ENCODE measurements at regions not wholly inside any gene's neighbourhood (a gene's known extent, or its start where the extent isn't known, plus 50 kb on each side); places are given as distances from the start of the nearest gene placed in this dataset.

GRCh38 chr2:18401471-18401870 is 159.0 kb downstream of the RDH14 start:
- DNase-seq (ENCODE audit: low spot score): no peak
- in situ Hi-C loops (cut with MboI; ENCODE audit: low sequenced_read_pairs, unreplicated experiment): no loop called here

DNA sequence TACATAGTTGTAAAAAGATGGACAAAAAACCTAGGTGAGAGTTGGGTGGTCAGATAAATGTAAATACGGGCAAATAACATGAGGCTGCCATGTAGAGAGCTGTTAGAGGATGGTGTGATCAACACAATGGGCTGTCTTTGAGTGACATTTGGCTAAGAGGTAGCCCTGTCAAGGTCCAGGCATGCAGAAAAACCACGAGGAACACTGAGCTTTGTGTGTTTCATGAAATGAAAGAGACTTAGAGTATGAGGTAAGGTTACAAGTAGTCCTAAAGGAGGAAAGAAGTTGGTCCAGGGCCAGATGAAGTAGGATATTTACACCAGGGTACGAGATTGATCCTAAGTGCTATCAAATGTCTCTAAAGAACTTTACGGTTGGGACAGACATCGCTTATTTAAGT is 160.9 kb downstream of the RDH14 start:
- TF ChIP-seq, protein P1, sequence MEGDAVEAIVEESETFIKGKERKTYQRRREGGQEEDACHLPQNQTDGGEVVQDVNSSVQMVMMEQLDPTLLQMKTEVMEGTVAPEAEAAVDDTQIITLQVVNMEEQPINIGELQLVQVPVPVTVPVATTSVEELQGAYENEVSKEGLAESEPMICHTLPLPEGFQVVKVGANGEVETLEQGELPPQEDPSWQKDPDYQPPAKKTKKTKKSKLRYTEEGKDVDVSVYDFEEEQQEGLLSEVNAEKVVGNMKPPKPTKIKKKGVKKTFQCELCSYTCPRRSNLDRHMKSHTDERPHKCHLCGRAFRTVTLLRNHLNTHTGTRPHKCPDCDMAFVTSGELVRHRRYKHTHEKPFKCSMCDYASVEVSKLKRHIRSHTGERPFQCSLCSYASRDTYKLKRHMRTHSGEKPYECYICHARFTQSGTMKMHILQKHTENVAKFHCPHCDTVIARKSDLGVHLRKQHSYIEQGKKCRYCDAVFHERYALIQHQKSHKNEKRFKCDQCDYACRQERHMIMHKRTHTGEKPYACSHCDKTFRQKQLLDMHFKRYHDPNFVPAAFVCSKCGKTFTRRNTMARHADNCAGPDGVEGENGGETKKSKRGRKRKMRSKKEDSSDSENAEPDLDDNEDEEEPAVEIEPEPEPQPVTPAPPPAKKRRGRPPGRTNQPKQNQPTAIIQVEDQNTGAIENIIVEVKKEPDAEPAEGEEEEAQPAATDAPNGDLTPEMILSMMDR (IDR thresholded peaks at IDR 0.05; ENCODE audit: borderline replicate concordance, control extremely low read depth, extremely low read depth, insufficient read depth, missing control alignments): no peak
- in situ Hi-C loops (cut with MboI; ENCODE audit: low sequenced_read_pairs, unreplicated experiment): loop anchor here (25.0 kb wide), 1 partner anchor 537 kb away; no protein-coding TSS in a partner anchor
- no peak for DNase-seq (ENCODE audit: low spot score)

More at GRCh38 chr2:18401471-18401870, 159.0 kb downstream of the RDH14 start:
- TF ChIP-seq, protein P1 (IDR thresholded peaks at IDR 0.05; ENCODE audit: borderline replicate concordance, control extremely low read depth, extremely low read depth, insufficient read depth, missing control alignments): no peak

DNA sequence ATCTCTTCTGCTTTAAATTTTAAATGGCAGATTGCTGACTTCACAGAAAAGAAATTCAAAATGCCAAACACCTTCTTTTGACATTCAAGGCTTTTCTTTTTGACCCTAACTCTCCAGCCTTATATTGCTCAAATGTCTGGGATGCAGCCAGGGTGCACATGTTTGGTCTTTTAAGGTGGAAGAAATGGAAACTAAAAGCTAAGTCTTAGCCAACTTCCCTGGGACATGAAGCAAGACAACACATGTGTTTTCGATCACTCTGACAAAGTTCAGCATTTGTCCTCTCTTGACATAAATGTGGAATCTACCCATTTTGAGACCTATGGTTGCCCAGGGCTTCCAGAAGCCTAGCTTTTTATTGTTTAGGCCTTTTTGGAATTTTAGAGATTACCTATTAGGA is 161.6 kb downstream of the RDH14 start:
- in situ Hi-C loops (cut with MboI; ENCODE audit: low sequenced_read_pairs, unreplicated experiment): loop anchor here (25.0 kb wide), 1 partner anchor 537 kb away; no protein-coding TSS in a partner anchor
- DNase-seq (ENCODE audit: low spot score): no peak
- TF ChIP-seq, protein P1 (IDR thresholded peaks at IDR 0.05; ENCODE audit: borderline replicate concordance, control extremely low read depth, extremely low read depth, insufficient read depth, missing control alignments): no peak

GRCh38 chr2:18396329-18397010 is 164.0 kb downstream of the RDH14 start:
- TF ChIP-seq, protein P1 (IDR thresholded peaks at IDR 0.05; ENCODE audit: borderline replicate concordance, control extremely low read depth, extremely low read depth, insufficient read depth, missing control alignments): no peak
- DNase-seq (ENCODE audit: low spot score): no peak
- in situ Hi-C loops (cut with MboI; ENCODE audit: low sequenced_read_pairs, unreplicated experiment): loop anchor here (25.0 kb wide), 1 partner anchor 534 kb away; no protein-coding TSS in a partner anchor

GRCh38 chr2:18395555-18395954 is 164.9 kb downstream of the RDH14 start:
- TF ChIP-seq, protein P1 (IDR thresholded peaks at IDR 0.05; ENCODE audit: borderline replicate concordance, control extremely low read depth, extremely low read depth, insufficient read depth, missing control alignments): no peak

GRCh38 chr2:18387441-18388206 is 172.8 kb downstream of the RDH14 start:
- peak; percentile 56 for DNase-seq (ENCODE audit: low spot score)
- in situ Hi-C loops (cut with MboI; ENCODE audit: low sequenced_read_pairs, unreplicated experiment): loop anchor here (25.0 kb wide), 1 partner anchor 525 kb away; no protein-coding TSS in a partner anchor
- TF ChIP-seq, protein P1 (IDR thresholded peaks at IDR 0.05; ENCODE audit: borderline replicate concordance, control extremely low read depth, extremely low read depth, insufficient read depth, missing control alignments): peak; percentile 76

More at GRCh38 chr2:18395555-18395954, 164.9 kb downstream of the RDH14 start:
- in situ Hi-C loops (cut with MboI; ENCODE audit: low sequenced_read_pairs, unreplicated experiment): loop anchor here (25.0 kb wide), 1 partner anchor 533 kb away; no protein-coding TSS in a partner anchor
- DNase-seq (ENCODE audit: low spot score): no peak

All from GM13976 (cell line).